ENCODE measurements at regions not wholly inside any gene's neighbourhood (a gene's known extent, or its start where the extent isn't known, plus 50 kb on each side); places are given as distances from the start of the nearest gene placed in this dataset.

DNA sequence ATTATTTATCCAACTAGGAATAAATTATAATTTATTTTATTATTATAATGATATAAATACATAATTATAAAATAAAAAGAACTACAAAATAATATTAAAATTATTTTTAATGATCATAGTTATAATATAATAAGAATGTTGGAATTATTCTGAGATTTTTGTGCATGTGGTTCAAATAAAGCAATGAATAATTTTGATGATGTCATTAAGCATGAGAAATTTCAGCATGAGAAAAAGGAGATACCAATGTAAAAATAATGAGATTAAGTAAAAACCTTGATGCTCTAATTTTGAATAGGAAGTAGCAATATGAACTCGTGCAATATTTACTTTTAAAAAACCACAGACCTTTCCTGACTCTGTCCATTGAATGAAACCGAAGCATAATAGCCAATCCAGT lies 181.8 kb upstream of the MTNR1B start:
- Histone ChIP-seq H3K27ac (ENCODE audit: low read depth, low read length) (no peak overlapping the region), H2BK5ac (ENCODE audit: low read depth, low read length) (no peak overlapping the region), H3K27me3 (replicated peaks in 1 of 4; ENCODE audit: control insufficient read depth in 3 of 4, extremely low read depth in 1 of 4, insufficient read depth in 3 of 4, low read length in 3 of 4) (no peaks in the 10 kb centered on the region), H3K4me2 (ENCODE audit: insufficient read depth in 1 of 2, low read depth in 2 of 2, low read length in 2 of 2) (no peak overlapping the region), H2BK120ac (replicated peaks; ENCODE audit: low read depth, low read length) (no peak overlapping the region), H3K9me3 (ENCODE audit: insufficient read depth in 2 of 2, low read depth in 1 of 2, low read length in 1 of 2) (no peaks in the 10 kb centered on the region; a peak in 1 of 4 replicates), H3K4me3 (ENCODE audit: extremely low read depth in 1 of 4, insufficient read depth in 2 of 4, low read depth in 3 of 4, low read length in 4 of 4) (no peak overlapping the region), H3K14ac (ENCODE audit: insufficient read length) (no peak overlapping the region), H2BK12ac (ENCODE audit: low read depth, low read length) (no peak overlapping the region), H2BK15ac (ENCODE audit: low read length) (no peak overlapping the region), H4K20me1 (replicated peaks in 1 of 2; ENCODE audit: control insufficient read depth in 1 of 2, insufficient read depth in 2 of 2, low read length in 2 of 2) (no peaks in the 10 kb centered on the region), H3K79me1 (ENCODE audit: low read depth, low read length) (no peaks in the 10 kb centered on the region), H4K5ac (ENCODE audit: insufficient read length, low read depth, low read length) (no peak overlapping the region), H4K8ac (ENCODE audit: extremely low read depth, insufficient read depth, low read length) (no peak overlapping the region), H3K36me3 (ENCODE audit: control insufficient read depth in 2 of 4, insufficient read depth in 4 of 4, low read length in 3 of 4) (peaks cover 0 to 4% (median 0%) of the 10 kb centered on the region in 4 experiments; a peak in 2 of 8 replicates), H3K23me2 (ENCODE audit: low read depth, low read length) (no peaks in the 10 kb centered on the region), H3K23ac (ENCODE audit: insufficient read length) (no peak overlapping the region), H3K56ac (replicated peaks; ENCODE audit: insufficient read length, low read depth, low read length) (no peak overlapping the region), H2BK20ac (ENCODE audit: low read length) (no peak overlapping the region), H3K4ac (replicated peaks; ENCODE audit: insufficient read length, low read depth, low read length) (no peak overlapping the region), H3K18ac (ENCODE audit: extremely low read depth, low read length) (no peak overlapping the region), H3K79me2 (ENCODE audit: control insufficient read depth in 1 of 2, insufficient read depth in 2 of 2, low read length in 2 of 2) (no peaks in the 10 kb centered on the region), H4K91ac (replicated peaks; ENCODE audit: insufficient read length, low read length) (no peak overlapping the region), H3K4me1 (replicated peaks in 1 of 4; ENCODE audit: control insufficient read depth in 3 of 4, insufficient read depth in 4 of 4, low read length in 3 of 4) (peaks cover 0 to 6% (median 2%) of the 10 kb centered on the region in 4 experiments; a peak in 3 of 7 replicates), H2AFZ (ENCODE audit: low read length) (no peak overlapping the region), H3K9ac (replicated peaks in 1 of 4; ENCODE audit: extremely low read depth in 1 of 4, low read depth in 3 of 4, low read length in 3 of 4) (no peak overlapping the region), H2AK5ac (ENCODE audit: low read depth, low read length) (no peak overlapping the region)
- DNase-seq (ENCODE audit: low read depth in 1 of 2, low spot score in 2 of 2) (no peak), FAIRE-seq (no peak)
- ChIA-PET POLR2A (ENCODE audit: partially characterized antibody) (no interaction called here), CTCF (ENCODE audit: partially characterized antibody) (no interaction called here)
- WGBS, 2 experiments (ENCODE audit: extremely low coverage in 1 of 2, insufficient coverage in 1 of 2, insufficient read length in 1 of 2, insufficient replicate concordance in 2 of 2, low coverage in 1 of 2, low lambda C conversion rate in 2 of 2, missing lambda C conversion rate in 1 of 2) = 94% methylated on average over 2 of the region's 2 CpGs; no CpG with 5 or more reads in 1 of the 2 experiments
- TF ChIP-seq CBX8 (IDR thresholded peaks at IDR 0.05; ENCODE audit: borderline replicate concordance, low read depth, low read length) = no peak
